Left lung (tissue), 4 donors: ENCODE measurements at regions not wholly inside any gene's neighbourhood (a gene's known extent, or its start where the extent isn't known, plus 50 kb on each side); places are given as distances from the start of the nearest gene placed in this dataset.

ENCODE experiments used
- ATAC-seq: fragments of 200-7000 bp; cut with Tn5 transposase; one replicate; pipeline ENCODE4 v1.9.1; 2020; ENCODE audit warnings: moderate library complexity
- DNase-seq, 4 donors: peaks; one replicate each; pipeline ENCODE4 v3.0.0-alpha.2; 2013 to 2020
- H3K27ac ChIP-seq, 2 donors: fragments of 200-600 bp; sonication (generic) in 1 of 2; one replicate each; pipeline versions ENCODE4 v1.5.0 to v1.8.0; 2020 to 2021
- H3K27me3 ChIP-seq, 2 donors: fragments of 200-600 bp; sonication (generic) in 1 of 2; one replicate each; pipeline versions ENCODE4 v1.5.0 to v1.8.0; 2020 to 2021
- H3K36me3 ChIP-seq, 2 donors: fragments of 200-600 bp; sonication (generic) in 1 of 2; one replicate each; pipeline versions ENCODE4 v1.5.0 to v1.8.0; 2020 to 2021
- H3K4me1 ChIP-seq, 2 donors: fragments of 200-600 bp; one replicate each; pipeline ENCODE4 v1.8.0; 2021
- H3K4me3 ChIP-seq, 2 donors: fragments of 200-600 bp; sonication (generic) in 1 of 2; one replicate each; pipeline versions ENCODE4 v1.5.0 to v1.8.0; 2020 to 2021; ENCODE audit warnings: mild to moderate bottlenecking in 1 of 2
- H3K9me3 ChIP-seq, 2 donors: fragments of 200-600 bp; sonication (generic) in 1 of 2; one replicate each; pipeline versions ENCODE4 v1.5.0 to v1.8.0; 2020 to 2021
- intact Hi-C, 2 donors: fragments of 100-400 bp; cut with DNase I; formaldehyde crosslinking; loops; one replicate each; pipeline versions ENCODE4 v1.11.2 to v1.14.2; 2022
- TF ChIP-seq, protein P1 (sequence below), 2 donors: fragments of 200-600 bp; sonication (generic) in 1 of 2; IDR thresholded peaks; one replicate each; pipeline versions ENCODE4 v1.5.0 to v1.8.0; 2021; ENCODE audit warnings: antibody characterized with exemption in 2 of 2
- donor health status: DM: no; HTN: yes; CAD: no.
- donor health status: DM: no; HTN: no; CAD: no.

DNA sequence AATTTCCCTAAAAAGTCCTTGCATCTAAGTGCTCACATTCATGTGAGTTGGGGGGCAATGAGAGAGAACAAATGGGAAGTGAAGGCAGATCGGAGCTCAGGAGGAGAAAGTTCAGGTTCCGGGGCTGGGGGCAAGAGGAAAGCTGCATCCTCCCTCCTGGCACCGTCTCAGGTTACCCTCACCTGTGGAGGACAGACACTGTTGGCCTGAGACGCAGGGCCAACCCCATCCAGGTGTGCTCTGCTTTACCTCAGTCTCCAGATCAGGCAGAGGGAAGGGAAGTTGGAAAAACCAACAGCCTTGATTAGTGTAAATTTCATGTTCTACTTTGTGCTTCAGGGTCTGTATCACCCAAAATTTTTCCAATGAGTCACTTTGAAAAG is 146.9 kb downstream of the TRIM29 start:
- no peak for DNase-seq
- no peaks in the 10 kb centered on the region for H3K36me3 ChIP-seq
- intact Hi-C loops = no loop called here
- H3K4me1 ChIP-seq = no peaks in the 10 kb centered on the region
- H3K27ac ChIP-seq = no peak overlapping the region
- no peak for ATAC-seq
- no peak overlapping the region for H3K4me3 ChIP-seq
- TF ChIP-seq, protein P1, sequence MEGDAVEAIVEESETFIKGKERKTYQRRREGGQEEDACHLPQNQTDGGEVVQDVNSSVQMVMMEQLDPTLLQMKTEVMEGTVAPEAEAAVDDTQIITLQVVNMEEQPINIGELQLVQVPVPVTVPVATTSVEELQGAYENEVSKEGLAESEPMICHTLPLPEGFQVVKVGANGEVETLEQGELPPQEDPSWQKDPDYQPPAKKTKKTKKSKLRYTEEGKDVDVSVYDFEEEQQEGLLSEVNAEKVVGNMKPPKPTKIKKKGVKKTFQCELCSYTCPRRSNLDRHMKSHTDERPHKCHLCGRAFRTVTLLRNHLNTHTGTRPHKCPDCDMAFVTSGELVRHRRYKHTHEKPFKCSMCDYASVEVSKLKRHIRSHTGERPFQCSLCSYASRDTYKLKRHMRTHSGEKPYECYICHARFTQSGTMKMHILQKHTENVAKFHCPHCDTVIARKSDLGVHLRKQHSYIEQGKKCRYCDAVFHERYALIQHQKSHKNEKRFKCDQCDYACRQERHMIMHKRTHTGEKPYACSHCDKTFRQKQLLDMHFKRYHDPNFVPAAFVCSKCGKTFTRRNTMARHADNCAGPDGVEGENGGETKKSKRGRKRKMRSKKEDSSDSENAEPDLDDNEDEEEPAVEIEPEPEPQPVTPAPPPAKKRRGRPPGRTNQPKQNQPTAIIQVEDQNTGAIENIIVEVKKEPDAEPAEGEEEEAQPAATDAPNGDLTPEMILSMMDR (IDR thresholded peaks at IDR 0.05) = no peak
- H3K27me3 ChIP-seq = peaks cover 0 to 32% of the 10 kb centered on the region in 2 donors
- no peaks in the 10 kb centered on the region for H3K9me3 ChIP-seq

DNA sequence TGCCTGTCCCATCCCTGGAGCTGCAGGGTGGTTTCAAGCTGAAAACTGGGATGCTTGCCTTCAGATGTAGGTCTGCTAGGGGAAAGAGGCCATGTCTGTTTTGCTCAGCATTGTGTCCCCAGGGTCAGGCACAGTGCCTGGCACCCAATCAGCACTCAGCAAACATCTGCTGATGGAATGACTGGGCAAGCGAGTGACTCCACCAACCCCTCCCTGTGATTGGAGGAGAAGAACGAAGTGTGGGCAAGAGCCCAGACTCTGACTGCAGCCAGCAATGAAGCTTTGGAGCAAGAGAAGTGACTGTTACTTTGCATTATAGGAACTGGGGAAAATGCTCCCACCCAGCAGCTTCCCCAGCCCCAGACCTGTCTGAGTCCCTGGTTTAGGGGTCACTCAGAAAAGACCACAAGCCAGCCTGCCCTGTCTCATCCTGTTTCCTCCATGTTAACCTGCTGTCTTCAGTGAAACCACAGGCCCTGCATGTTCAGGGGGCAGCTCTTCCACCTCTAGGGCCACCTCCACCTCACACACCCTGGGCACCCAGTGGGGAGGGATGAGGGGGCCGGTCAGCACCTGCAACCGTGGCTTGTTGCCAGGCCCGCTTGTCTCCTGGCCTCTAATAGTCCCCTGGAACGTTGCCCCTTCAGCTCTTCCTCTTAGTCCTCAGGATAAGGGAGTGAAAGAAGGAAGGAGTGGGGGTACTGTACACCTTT is 147.4 kb downstream of the TRIM29 start:
- H3K27ac ChIP-seq = no peak overlapping the region
- peak in 2 of 4 donors; percentile 21 to 70 for DNase-seq
- no peak for ATAC-seq

DNA sequence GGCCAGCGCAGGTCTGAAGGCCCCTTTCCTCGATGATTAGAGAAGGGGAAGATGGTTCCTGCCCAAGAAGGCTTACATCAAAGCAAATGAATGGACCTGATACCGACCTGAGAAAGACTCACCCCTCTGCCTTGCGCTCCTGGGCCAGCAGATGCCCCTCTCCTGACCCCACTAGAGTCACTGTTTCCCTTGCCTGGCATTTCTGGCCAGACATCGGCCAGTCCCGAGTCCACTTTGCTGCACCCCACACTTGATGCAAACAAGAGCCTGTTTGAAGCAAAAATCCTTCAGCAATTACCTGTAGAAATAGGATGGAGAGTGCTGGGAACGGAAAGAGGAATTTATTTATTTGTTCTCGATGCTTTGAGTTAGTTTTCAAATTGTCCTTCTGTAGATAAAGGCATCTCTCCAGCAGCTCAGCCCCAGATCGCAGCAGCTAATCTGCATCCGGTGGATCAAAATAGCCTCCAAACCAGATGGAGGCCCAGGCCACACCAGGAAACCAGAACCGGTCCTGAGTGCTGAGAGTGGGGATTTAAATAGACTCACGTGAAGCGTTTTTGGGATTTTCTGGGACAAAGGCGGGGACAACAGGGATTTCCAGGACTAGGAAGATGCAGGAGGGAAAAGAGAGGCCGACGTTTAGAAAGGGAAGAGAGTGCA is 148.6 kb downstream of the TRIM29 start:
- H3K9me3 ChIP-seq = no peaks in the 10 kb centered on the region
- H3K27me3 ChIP-seq = peaks cover 0 to 28% of the 10 kb centered on the region in 2 donors
- H3K27ac ChIP-seq = no peak overlapping the region
- H3K36me3 ChIP-seq = no peaks in the 10 kb centered on the region
- intact Hi-C loops = no loop called here
- ATAC-seq (no peak), DNase-seq (peak in 1 of 4 donors; percentile 25)
- TF ChIP-seq, protein P1 (IDR thresholded peaks at IDR 0.05) = no peak
- no peaks in the 10 kb centered on the region for H3K4me1 ChIP-seq
- no peak overlapping the region for H3K4me3 ChIP-seq

More for the DNA sequence above, 147.4 kb downstream of the TRIM29 start:
- no peaks in the 10 kb centered on the region for H3K4me1 ChIP-seq
- H3K36me3 ChIP-seq = no peaks in the 10 kb centered on the region
- no peaks in the 10 kb centered on the region for H3K9me3 ChIP-seq
- no peak overlapping the region for H3K4me3 ChIP-seq
- TF ChIP-seq, protein P1 (IDR thresholded peaks at IDR 0.05) = no peak
- intact Hi-C loops = no loop called here
- H3K27me3 ChIP-seq = peaks cover 0 to 32% of the 10 kb centered on the region in 2 donors

DNA sequence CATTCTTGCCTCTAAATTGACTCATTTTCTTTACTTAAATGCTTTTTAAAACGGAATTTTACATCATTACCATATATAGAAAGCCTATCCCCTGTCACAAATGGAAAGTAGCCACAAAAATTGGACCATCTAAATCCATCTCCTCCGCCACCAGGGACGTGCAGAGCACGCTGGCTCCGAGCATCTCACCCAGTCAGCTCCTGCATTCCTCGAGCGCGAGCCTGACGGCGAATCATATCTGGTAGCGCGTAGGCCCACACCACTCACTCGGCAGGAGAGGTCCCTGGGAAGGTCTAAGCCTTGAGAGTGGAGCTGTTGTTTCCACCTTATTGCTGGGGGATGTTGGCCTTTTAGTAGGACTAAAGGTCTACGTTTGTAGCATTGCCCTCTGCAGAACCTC is 152.4 kb downstream of the TRIM29 start:
- Histone ChIP-seq H3K4me3 (no peak overlapping the region), H3K9me3 (no peaks in the 10 kb centered on the region), H3K27me3 (peaks cover 0 to 37% of the 10 kb centered on the region in 2 donors), H3K36me3 (no peaks in the 10 kb centered on the region), H3K4me1 (no peaks in the 10 kb centered on the region), H3K27ac (no peak overlapping the region)
- peak in 1 of 4 donors; percentile 50 for DNase-seq
- TF ChIP-seq, protein P1 (IDR thresholded peaks at IDR 0.05) = no peak
- intact Hi-C loops = no loop called here
- no peak for ATAC-seq

DNA sequence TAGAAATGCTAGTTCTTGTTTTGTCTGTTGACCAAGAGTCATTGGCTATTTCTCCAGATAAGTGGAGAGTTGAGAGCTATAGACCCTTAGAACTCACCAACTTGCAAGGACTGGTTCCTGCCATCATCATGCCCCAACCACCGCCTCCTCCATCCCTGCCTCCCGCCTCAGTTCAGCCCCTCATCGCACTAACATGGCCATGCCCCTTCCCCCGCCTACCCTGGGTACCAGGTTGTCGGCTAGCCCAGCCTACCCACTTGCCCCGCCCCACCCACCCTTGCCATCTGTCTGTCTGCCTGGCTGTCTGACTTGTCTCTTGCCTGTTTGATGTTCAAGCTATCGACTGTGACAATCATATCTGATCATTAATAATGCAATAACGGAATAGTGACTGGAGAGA is 154.1 kb downstream of the TRIM29 start:
- H3K4me1 ChIP-seq = no peaks in the 10 kb centered on the region
- ATAC-seq (no peak), DNase-seq (peak in 1 of 4 donors; percentile 57)
- no peaks in the 10 kb centered on the region for H3K36me3 ChIP-seq
- TF ChIP-seq, protein P1 (IDR thresholded peaks at IDR 0.05) = no peak
- intact Hi-C loops = no loop called here
- no peak overlapping the region for H3K4me3 ChIP-seq
- peaks cover 0 to 48% of the 10 kb centered on the region in 2 donors for H3K27me3 ChIP-seq
- no peaks in the 10 kb centered on the region for H3K9me3 ChIP-seq
- no peak overlapping the region for H3K27ac ChIP-seq
